SK-N-SH (cell line): ENCODE measurements at regions not wholly inside any gene's neighbourhood (a gene's known extent, or its start where the extent isn't known, plus 50 kb on each side); places are given as distances from the start of the nearest gene placed in this dataset.

Experiments
- CTCF ChIA-PET: fragments of 300-600, 350-600 bp; formaldehyde crosslinking; extraction: SDS; loops from one replicate; lab custom pipeline; 2021; lab: Yijun Ruan, JAX
- POLR2A ChIA-PET: fragments of 350-600 bp; sonication (Branson Sonifier 250); formaldehyde crosslinking; extraction: SDS; loops from one replicate; lab custom pipeline; 2020; ENCODE audit warnings: antibody characterized with exemption, inconsistent platforms; lab: Yijun Ruan, JAX
- DNase-seq: peaks from one replicate; pipeline ENCODE4 v3.0.0; 2012
- H2AFZ ChIP-seq: fragments of 200-600 bp; sonication (generic); 2 replicates; pipeline ENCODE4 v1.8.1; 2016; ENCODE audit warnings: antibody characterized with exemption, mild to moderate bottlenecking, low read depth
- H3F3A ChIP-seq: fragments of 200-600 bp; sonication (generic); replicated peaks from 2 replicates; pipeline ENCODE3; 2016; ENCODE audit warnings: antibody characterized with exemption, mild to moderate bottlenecking; ENCODE audit not compliant: insufficient read depth
- H3K27ac ChIP-seq, 2 experiments: fragments of 200-500 bp in 1 of 2; fragments of 200-600 bp in 1 of 2; sonication (Bioruptor generic) in 1 of 2; sonication (generic), shearing (Covaris generic) in 1 of 2; 2 replicates each; pipeline versions ENCODE4 v1.5.1 to v1.6.1; 2014 to 2016; ENCODE audit warnings: low read depth in 2 of 2, inconsistent platforms in 1 of 2, low read length in 1 of 2, mild to moderate bottlenecking in 1 of 2, mixed read lengths in 1 of 2
- H3K27me3 ChIP-seq: fragments of 200-600 bp; sonication (generic), shearing (Covaris generic); 2 replicates; pipeline ENCODE4 v1.6.1; 2016; ENCODE audit warnings: mixed run types; ENCODE audit not compliant: insufficient read depth
- H3K36me3 ChIP-seq, 2 experiments: fragments of 200-500 bp in 1 of 2; fragments of 200-600 bp in 1 of 2; sonication (Bioruptor generic) in 1 of 2; sonication (generic) in 1 of 2; replicated peaks in 1 of 2; 2 replicates each; pipeline versions ENCODE3 to v1.5.1; 2014 to 2016; ENCODE audit warnings: low read length in 1 of 2, mild to moderate bottlenecking in 1 of 2; ENCODE audit not compliant: insufficient read depth in 2 of 2, control insufficient read depth in 1 of 2
- H3K4me1 ChIP-seq, 2 experiments: fragments of 200-500 bp in 1 of 2; fragments of 200-600 bp in 1 of 2; sonication (Bioruptor generic) in 1 of 2; sonication (generic), shearing (Covaris generic) in 1 of 2; 2 replicates each; pipeline versions ENCODE4 v1.5.1 to v1.6.1; 2014 to 2016; ENCODE audit warnings: low read depth in 1 of 2, low read length in 1 of 2, mixed run types in 1 of 2; ENCODE audit not compliant: insufficient read depth in 2 of 2, control insufficient read depth in 1 of 2
- H3K4me2 ChIP-seq: fragments of 200-600 bp; sonication (generic), shearing (Covaris generic); 2 replicates; pipeline ENCODE4 v1.6.1; 2017; ENCODE audit warnings: mixed run types
- H3K4me3 ChIP-seq, 2 experiments: fragments of 200-500 bp in 1 of 2; fragments of 200-600 bp in 1 of 2; sonication (Bioruptor generic) in 1 of 2; sonication (generic), shearing (Covaris generic) in 1 of 2; 2 replicates each; pipeline versions ENCODE4 v1.5.1 to v1.8.1; 2014 to 2016; ENCODE audit warnings: low read depth in 2 of 2, inconsistent platforms in 1 of 2, low read length in 1 of 2, mild to moderate bottlenecking in 1 of 2, mixed read lengths in 1 of 2, moderate library complexity in 1 of 2
- H3K79me2 ChIP-seq: fragments of 200-600 bp; sonication (generic); 2 replicates; pipeline ENCODE4 v1.8.1; 2017; ENCODE audit warnings: mild to moderate bottlenecking; ENCODE audit not compliant: insufficient read depth
- H3K9ac ChIP-seq: fragments of 200-600 bp; sonication (generic); 2 replicates; pipeline ENCODE4 v1.6.1; 2017; ENCODE audit warnings: mixed run types
- H3K9me2 ChIP-seq: fragments of 200-600 bp; sonication (generic); 2 replicates; pipeline ENCODE4 v1.6.1; 2017; ENCODE audit warnings: mixed run types
- H3K9me3 ChIP-seq: fragments of 200-600 bp; sonication (generic); 2 replicates; pipeline ENCODE4 v1.6.1; 2017; ENCODE audit warnings: mixed run types, mild to moderate bottlenecking, moderate library complexity
- H4K20me1 ChIP-seq: fragments of 200-600 bp; sonication (generic); 2 replicates; pipeline ENCODE4 v1.6.1; 2017; ENCODE audit warnings: mild to moderate bottlenecking, mixed run types; ENCODE audit not compliant: insufficient read depth
- ELF1 ChIP-seq: IDR thresholded peaks from 2 replicates; pipeline ENCODE4 v1.4.0; 2012
- EP300 ChIP-seq, 2 experiments: IDR thresholded peaks; 2 replicates each; pipeline versions ENCODE4 v1.4.0 to v1.6.1; 2012; ENCODE audit warnings: borderline replicate concordance in 1 of 2, low read depth in 1 of 2, low read length in 1 of 2
- FOSL2 ChIP-seq: IDR thresholded peaks from 2 replicates; pipeline ENCODE4 v1.4.0; 2012; ENCODE audit warnings: low read depth, mild to moderate bottlenecking, moderate library complexity, borderline replicate concordance
- FOXJ3 ChIP-seq: sonication (generic); formaldehyde crosslinking; IDR thresholded peaks from 2 replicates; pipeline ENCODE4 v1.5.1; 2020; ENCODE audit warnings: mild to moderate bottlenecking, missing genetic modification reagents
- FOXM1 ChIP-seq: IDR thresholded peaks from 2 replicates; pipeline ENCODE4 v1.4.0; 2012; ENCODE audit warnings: low read depth, mild to moderate bottlenecking
- IRF3 ChIP-seq: fragments of 150-350 bp; IDR thresholded peaks from 2 replicates; pipeline ENCODE4 v1.6.1; 2016; ENCODE audit warnings: mild to moderate bottlenecking, low read depth, low read length
- JUND ChIP-seq: IDR thresholded peaks from 2 replicates; pipeline ENCODE4 v1.4.0; 2012
- MEF2A ChIP-seq: IDR thresholded peaks from 2 replicates; pipeline ENCODE4 v1.4.0; 2012; ENCODE audit warnings: low read depth, borderline replicate concordance
- MXI1 ChIP-seq: IDR thresholded peaks from 2 replicates; pipeline ENCODE4 v1.6.1; 2012; ENCODE audit warnings: mild to moderate bottlenecking, low read depth, low read length, improper control_type of control experiment
- NRF1 ChIP-seq: IDR thresholded peaks from 2 replicates; pipeline ENCODE4 v1.6.1; 2012; ENCODE audit warnings: low read depth, mild to moderate bottlenecking, low read length
- POLR2AphosphoS5 ChIP-seq: IDR thresholded peaks from 2 replicates; pipeline ENCODE4 v1.6.1; 2012; ENCODE audit warnings: low read depth, low read length
- RCOR1 ChIP-seq: fragments of 150-350 bp; IDR thresholded peaks from 2 replicates; pipeline ENCODE4 v1.6.1; 2017; ENCODE audit warnings: antibody characterized with exemption, low read length
- REST ChIP-seq: IDR thresholded peaks from 2 replicates; pipeline ENCODE4 v1.6.1; 2012; ENCODE audit warnings: mild to moderate bottlenecking, low read depth, low read length, moderate library complexity
- RFX5 ChIP-seq: IDR thresholded peaks from 2 replicates; pipeline ENCODE4 v1.6.1; 2012; ENCODE audit warnings: mild to moderate bottlenecking, improper control_type of control experiment, low read length
- TAF1 ChIP-seq: IDR thresholded peaks from 2 replicates; pipeline ENCODE4 v1.6.1; 2012; ENCODE audit warnings: low read depth, mild to moderate bottlenecking, low read length, moderate library complexity, borderline replicate concordance
- TEAD4 ChIP-seq: IDR thresholded peaks from 2 replicates; pipeline ENCODE4 v1.4.0; 2012; ENCODE audit warnings: mild to moderate bottlenecking, borderline replicate concordance; ENCODE audit not compliant: insufficient read depth
- YY1 ChIP-seq: IDR thresholded peaks from 2 replicates; pipeline ENCODE4 v1.4.0; 2012; ENCODE audit warnings: low read depth, mild to moderate bottlenecking
- WGBS: methylation state at CpG from one replicate; pipeline ENCODE4 v1.1.6; 2017; ENCODE audit warnings: low lambda C conversion rate; 5-methylcytosine and 5-hydroxymethylcytosine counted together
- TF ChIP-seq, protein P1 (sequence below): IDR thresholded peaks from 2 replicates; pipeline ENCODE4 v1.4.0; 2012; ENCODE audit warnings: low read depth, borderline replicate concordance
- TF ChIP-seq, protein P2 (sequence below): IDR thresholded peaks from 2 replicates; pipeline ENCODE4 v1.4.0; 2012; ENCODE audit warnings: low read depth
- TF ChIP-seq, protein P3 (sequence below): fragments of 150-350 bp; IDR thresholded peaks from 2 replicates; pipeline ENCODE4 v1.6.1; 2017; ENCODE audit warnings: antibody characterized with exemption, low read length, low read depth, borderline replicate concordance
- TF ChIP-seq, protein P4 (sequence below): IDR thresholded peaks from 2 replicates; pipeline ENCODE4; 2012

DNA sequence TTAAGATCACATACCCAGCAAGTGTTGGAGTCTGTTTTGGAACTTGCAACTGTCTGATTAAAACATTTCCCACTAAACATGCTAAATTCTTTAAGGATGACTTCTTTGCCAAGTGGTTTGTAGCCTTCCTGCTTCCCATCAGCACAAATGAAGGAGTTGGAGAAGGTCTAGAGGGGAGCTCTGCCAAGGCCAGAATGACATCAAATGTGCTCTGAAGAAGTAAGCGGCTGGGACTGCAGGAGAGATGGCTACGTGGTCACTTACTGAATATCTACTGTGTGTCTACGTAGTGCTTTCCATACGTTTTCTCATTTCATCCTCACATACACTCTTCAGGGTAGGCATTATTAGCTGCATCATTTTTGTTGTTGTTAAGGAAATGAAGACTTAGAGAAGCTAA lies 135.7 kb upstream of the NLRP1 start (continued):
- TF ChIP-seq TEAD4, result no peak

DNA sequence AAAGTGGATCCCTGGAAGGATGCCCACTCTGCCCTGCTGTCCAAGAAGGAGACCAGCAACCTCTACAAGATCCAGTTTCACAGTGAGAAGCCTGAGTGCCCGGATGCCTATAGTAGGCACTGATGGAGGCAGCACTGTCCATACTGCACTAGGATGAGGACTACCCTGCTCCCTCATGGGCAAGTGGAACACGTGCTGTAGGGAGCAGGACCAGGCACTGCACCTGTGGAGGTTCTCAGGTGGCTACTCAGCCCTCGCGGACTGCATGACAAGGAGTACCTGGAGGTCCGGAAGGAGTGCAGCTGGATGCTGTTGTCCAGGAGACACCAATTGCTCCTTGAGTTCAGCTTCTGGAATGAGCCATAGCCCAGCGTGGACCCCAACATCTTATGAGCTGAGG lies 146.1 kb upstream of the NLRP1 start:
- H3K36me3 ChIP-seq, result no peaks in the 10 kb centered on the region
- H3K4me3 ChIP-seq, result no peak overlapping the region
- no peaks in the 10 kb centered on the region for H3K79me2 ChIP-seq
- H3K4me2 ChIP-seq, result no peak overlapping the region
- H3K4me1 ChIP-seq, result no peaks in the 10 kb centered on the region
- POLR2A ChIA-PET, result no interaction called here
- no peak overlapping the region for H2AFZ ChIP-seq
- no peaks in the 10 kb centered on the region for H3K9me2 ChIP-seq
- H3F3A ChIP-seq, result no peaks in the 10 kb centered on the region
- DNase-seq, result no peak
- WGBS, result 0% methylated on average over 1 of the region's 6 CpGs
- H3K9ac ChIP-seq, result no peak overlapping the region
- H3K9me3 ChIP-seq, result no peaks in the 10 kb centered on the region
- H3K27ac ChIP-seq, result no peak overlapping the region
- peaks cover 7% of the 10 kb centered on the region for H3K27me3 ChIP-seq
- no peak for TF ChIP-seq MEF2A
- TF ChIP-seq, protein P1, sequence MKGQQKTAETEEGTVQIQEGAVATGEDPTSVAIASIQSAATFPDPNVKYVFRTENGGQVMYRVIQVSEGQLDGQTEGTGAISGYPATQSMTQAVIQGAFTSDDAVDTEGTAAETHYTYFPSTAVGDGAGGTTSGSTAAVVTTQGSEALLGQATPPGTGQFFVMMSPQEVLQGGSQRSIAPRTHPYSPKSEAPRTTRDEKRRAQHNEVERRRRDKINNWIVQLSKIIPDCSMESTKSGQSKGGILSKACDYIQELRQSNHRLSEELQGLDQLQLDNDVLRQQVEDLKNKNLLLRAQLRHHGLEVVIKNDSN, result no peak
- TF ChIP-seq FOSL2, result no peak
- no peak for TF ChIP-seq NRF1
- TF ChIP-seq FOXM1, result no peak
- TF ChIP-seq YY1, result no peak
- TF ChIP-seq, protein P2, sequence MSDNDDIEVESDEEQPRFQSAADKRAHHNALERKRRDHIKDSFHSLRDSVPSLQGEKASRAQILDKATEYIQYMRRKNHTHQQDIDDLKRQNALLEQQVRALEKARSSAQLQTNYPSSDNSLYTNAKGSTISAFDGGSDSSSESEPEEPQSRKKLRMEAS, result no peak
- TF ChIP-seq, protein P3, sequence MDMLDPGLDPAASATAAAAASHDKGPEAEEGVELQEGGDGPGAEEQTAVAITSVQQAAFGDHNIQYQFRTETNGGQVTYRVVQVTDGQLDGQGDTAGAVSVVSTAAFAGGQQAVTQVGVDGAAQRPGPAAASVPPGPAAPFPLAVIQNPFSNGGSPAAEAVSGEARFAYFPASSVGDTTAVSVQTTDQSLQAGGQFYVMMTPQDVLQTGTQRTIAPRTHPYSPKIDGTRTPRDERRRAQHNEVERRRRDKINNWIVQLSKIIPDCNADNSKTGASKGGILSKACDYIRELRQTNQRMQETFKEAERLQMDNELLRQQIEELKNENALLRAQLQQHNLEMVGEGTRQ, result no peak
- TF ChIP-seq FOXJ3, result no peak
- TF ChIP-seq, protein P4, sequence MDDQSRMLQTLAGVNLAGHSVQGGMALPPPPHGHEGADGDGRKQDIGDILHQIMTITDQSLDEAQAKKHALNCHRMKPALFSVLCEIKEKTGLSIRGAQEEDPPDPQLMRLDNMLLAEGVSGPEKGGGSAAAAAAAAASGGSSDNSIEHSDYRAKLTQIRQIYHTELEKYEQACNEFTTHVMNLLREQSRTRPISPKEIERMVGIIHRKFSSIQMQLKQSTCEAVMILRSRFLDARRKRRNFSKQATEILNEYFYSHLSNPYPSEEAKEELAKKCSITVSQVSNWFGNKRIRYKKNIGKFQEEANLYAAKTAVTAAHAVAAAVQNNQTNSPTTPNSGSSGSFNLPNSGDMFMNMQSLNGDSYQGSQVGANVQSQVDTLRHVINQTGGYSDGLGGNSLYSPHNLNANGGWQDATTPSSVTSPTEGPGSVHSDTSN, result no peak
- no peak for TF ChIP-seq TAF1
- TF ChIP-seq RCOR1, result no peak
- TF ChIP-seq RFX5, result no peak
- no peak for TF ChIP-seq MXI1
- TF ChIP-seq JUND, result no peak
- TF ChIP-seq POLR2AphosphoS5, result no peak
- no peak for TF ChIP-seq IRF3
- TF ChIP-seq REST, result no peak
- TF ChIP-seq EP300 (IDR thresholded peaks at IDR 0.05; ENCODE audit: borderline replicate concordance in 1 of 2, low read depth in 1 of 2, low read length in 1 of 2), result no peak
- no peak for TF ChIP-seq ELF1
- CTCF ChIA-PET, result no interaction called here
- H4K20me1 ChIP-seq, result no peaks in the 10 kb centered on the region
